GM19395 (cell line): ENCODE measurements at regions not wholly inside any gene's neighbourhood (a gene's known extent, or its start where the extent isn't known, plus 50 kb on each side); places are given as distances from the start of the nearest gene placed in this dataset.
"Not testable (repeated sequence)": the region's sequence is repeated elsewhere in the genome, so short reads cannot be mapped to it uniquely, and the experiment has no call there.

ENCODE experiments used
- ATAC-seq: cut with Tn5 transposase; IDR thresholded peaks from one replicate; pipeline ENCODE4 v1.9.1; 2021; ENCODE audit warnings: mild to moderate bottlenecking, moderate library complexity; ENCODE audit not compliant: unreplicated experiment

GRCh38 chr11:11220786-11221185, 132.3 kb downstream of the CSNK2A3 start:
- ATAC-seq = no peak

GRCh38 chr11:11218629-11218986, 134.4 kb downstream of the CSNK2A3 start:
- ATAC-seq = no peak

- ATAC-seq = no peak
Measured at GRCh38 chr11:11217929-11218628, 135.0 kb downstream of the CSNK2A3 start.

- no peak for ATAC-seq
Measured at GRCh38 chr11:11217289-11217928, 135.6 kb downstream of the CSNK2A3 start.

GRCh38 chr11:11215944-11216343, 137.1 kb downstream of the CSNK2A3 start:
- ATAC-seq = no peak

GRCh38 chr11:11215058-11215815, 137.8 kb downstream of the CSNK2A3 start:
- ATAC-seq = no peak

- no peak for ATAC-seq
Measured at GRCh38 chr11:11213117-11213516, 139.9 kb downstream of the CSNK2A3 start.

- no peak for ATAC-seq
Measured at GRCh38 chr11:11211888-11212287, 141.2 kb downstream of the CSNK2A3 start.

- no peak for ATAC-seq
Measured at GRCh38 chr11:11211186-11211585, 141.9 kb downstream of the CSNK2A3 start.

- ATAC-seq = no peak
Measured at GRCh38 chr11:11210446-11210845, 142.6 kb downstream of the CSNK2A3 start.

- no peak for ATAC-seq
Measured at GRCh38 chr11:11209967-11210366, 143.1 kb downstream of the CSNK2A3 start.

- no peak for ATAC-seq
Measured at GRCh38 chr11:11208994-11209393, 144.1 kb downstream of the CSNK2A3 start.

GRCh38 chr11:11207428-11207827, 145.6 kb downstream of the CSNK2A3 start:
- ATAC-seq = no peak

GRCh38 chr11:11206484-11206883, 146.6 kb downstream of the CSNK2A3 start:
- no peak for ATAC-seq

GRCh38 chr11:11202885-11203284, 150.2 kb downstream of the CSNK2A3 start:
- no peak for ATAC-seq

GRCh38 chr11:11201302-11201701, 151.7 kb downstream of the CSNK2A3 start:
- ATAC-seq = not testable (repeated sequence)

- ATAC-seq = no peak
Measured at GRCh38 chr11:11192541-11192940, 160.5 kb downstream of the CSNK2A3 start.

GRCh38 chr11:11189506-11189905, 163.5 kb downstream of the CSNK2A3 start:
- ATAC-seq = no peak

GRCh38 chr11:11186249-11186648, 166.8 kb downstream of the CSNK2A3 start:
- no peak for ATAC-seq

GRCh38 chr11:11182261-11182660, 170.8 kb downstream of the CSNK2A3 start:
- ATAC-seq = no peak

- ATAC-seq = no peak
Measured at GRCh38 chr11:11178671-11179638, 174.1 kb downstream of the CSNK2A3 start.
